Stimulated activated CD8-positive, alpha-beta memory T cell treated with anti-CD3 and anti-CD28 coated beads, Interleukin-7, amount 100 ng/mL, for 24 hours (primary cell): ENCODE measurements at regions not wholly inside any gene's neighbourhood (a gene's known extent, or its start where the extent isn't known, plus 50 kb on each side); places are given as distances from the start of the nearest gene placed in this dataset.
"Not testable (repeated sequence)": the region's sequence is repeated elsewhere in the genome, so short reads cannot be mapped to it uniquely, and the experiment has no call there.

Experiments used
- DNase-seq: peaks from one replicate; pipeline ENCODE4 v3.0.0-alpha.2; 2020; ENCODE audit warnings: low read depth

- no peak for DNase-seq
Observed at GRCh38 chr21:17050156-17050555, 462.7 kb upstream of the CXADR start.

GRCh38 chr21:17050646-17051045 is 462.2 kb upstream of the CXADR start:
- DNase-seq, result no peak

- DNase-seq, result no peak
Observed at GRCh38 chr21:17051054-17051453, 461.8 kb upstream of the CXADR start.

- no peak for DNase-seq
Observed at GRCh38 chr21:17053321-17053720, 459.5 kb upstream of the CXADR start.

- no peak for DNase-seq
Observed at GRCh38 chr21:17059936-17060335, 452.9 kb upstream of the CXADR start.

- no peak for DNase-seq
Observed at GRCh38 chr21:17066006-17066405, 446.8 kb upstream of the CXADR start.

- no peak for DNase-seq
Observed at GRCh38 chr21:17071093-17071492, 441.8 kb upstream of the CXADR start.

GRCh38 chr21:17081193-17081592 is 431.6 kb upstream of the CXADR start:
- no peak for DNase-seq

GRCh38 chr21:17082843-17083483 is 429.9 kb upstream of the CXADR start:
- DNase-seq, result no peak

GRCh38 chr21:17085707-17086106 is 427.1 kb upstream of the CXADR start:
- no peak for DNase-seq

GRCh38 chr21:17088500-17088899 is 424.3 kb upstream of the CXADR start:
- no peak for DNase-seq

GRCh38 chr21:17089091-17089491 is 423.8 kb upstream of the CXADR start:
- DNase-seq, result no peak

- no peak for DNase-seq
Observed at GRCh38 chr21:17101696-17102095, 411.1 kb upstream of the CXADR start.

GRCh38 chr21:17105932-17106331 is 406.9 kb upstream of the CXADR start:
- DNase-seq, result no peak

GRCh38 chr21:17114045-17114444 is 398.8 kb upstream of the CXADR start:
- no peak for DNase-seq

GRCh38 chr21:17118638-17119384 is 394.0 kb upstream of the CXADR start:
- no peak for DNase-seq

GRCh38 chr21:17119466-17120297 is 393.2 kb upstream of the CXADR start:
- no peak for DNase-seq

- DNase-seq, result not testable (repeated sequence)
Observed at GRCh38 chr21:17127395-17127794, 385.4 kb upstream of the CXADR start.

- DNase-seq, result no peak
Observed at GRCh38 chr21:17128132-17128531, 384.7 kb upstream of the CXADR start.

- not testable (repeated sequence) for DNase-seq
Observed at GRCh38 chr21:17139159-17139558, 373.7 kb upstream of the CXADR start.

GRCh38 chr21:17139696-17140095 is 373.1 kb upstream of the CXADR start:
- no peak for DNase-seq

GRCh38 chr21:17146426-17146825 is 366.4 kb upstream of the CXADR start:
- no peak for DNase-seq

GRCh38 chr21:17159697-17160096 is 353.1 kb upstream of the CXADR start:
- DNase-seq, result no peak
